GM21526 (cell line): ENCODE measurements at regions not wholly inside any gene's neighbourhood (a gene's known extent, or its start where the extent isn't known, plus 50 kb on each side); places are given as distances from the start of the nearest gene placed in this dataset.
"Not testable (repeated sequence)": the region's sequence is repeated elsewhere in the genome, so short reads cannot be mapped to it uniquely, and the experiment has no call there.

Experiments used
- ATAC-seq: cut with Tn5 transposase; IDR thresholded peaks from one replicate; pipeline ENCODE4 v1.9.1; 2021; ENCODE audit warnings: moderate library complexity; ENCODE audit not compliant: unreplicated experiment, low FRiP score

DNA sequence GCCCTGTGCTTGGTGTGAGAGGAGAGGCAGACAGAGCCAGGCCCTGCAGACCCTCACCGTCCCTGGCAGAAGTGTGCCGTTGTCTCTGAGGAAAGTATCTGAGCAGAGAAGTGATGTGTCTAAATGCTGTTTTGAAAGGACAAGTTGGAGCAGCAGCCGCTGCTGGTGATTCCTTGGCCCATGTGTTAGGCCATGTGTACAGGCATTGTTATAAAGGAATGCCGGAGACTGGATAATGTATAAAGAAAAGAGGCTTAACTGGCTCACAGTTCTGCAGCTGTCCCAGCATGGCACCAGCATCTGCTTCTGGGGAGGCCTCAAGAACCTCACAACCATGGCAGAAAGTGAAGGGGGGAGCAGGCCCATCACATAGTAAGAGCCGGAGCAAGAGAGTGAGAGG is 334.6 kb upstream of the ATP10A start:
- no peak for ATAC-seq

DNA sequence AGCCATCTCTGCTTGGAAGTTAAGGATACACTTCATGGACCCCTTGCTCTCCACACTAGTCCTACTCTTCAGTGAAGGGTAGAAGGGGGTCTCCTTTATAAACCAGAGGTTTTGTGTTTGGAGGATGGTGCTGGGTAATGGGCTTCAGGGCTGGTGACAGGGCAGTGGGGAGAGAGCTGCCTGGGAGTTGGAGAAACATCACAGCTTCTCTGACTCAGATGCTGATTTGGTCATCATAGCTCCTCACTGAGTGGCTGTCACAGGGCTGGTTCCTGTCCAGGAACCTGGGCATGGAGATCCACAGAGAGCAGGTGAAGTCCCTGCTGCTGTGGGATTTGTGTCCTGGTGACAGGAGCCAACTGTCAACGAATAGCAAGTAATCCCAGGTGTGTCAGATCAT is 333.9 kb upstream of the ATP10A start:
- ATAC-seq, result no peak

DNA sequence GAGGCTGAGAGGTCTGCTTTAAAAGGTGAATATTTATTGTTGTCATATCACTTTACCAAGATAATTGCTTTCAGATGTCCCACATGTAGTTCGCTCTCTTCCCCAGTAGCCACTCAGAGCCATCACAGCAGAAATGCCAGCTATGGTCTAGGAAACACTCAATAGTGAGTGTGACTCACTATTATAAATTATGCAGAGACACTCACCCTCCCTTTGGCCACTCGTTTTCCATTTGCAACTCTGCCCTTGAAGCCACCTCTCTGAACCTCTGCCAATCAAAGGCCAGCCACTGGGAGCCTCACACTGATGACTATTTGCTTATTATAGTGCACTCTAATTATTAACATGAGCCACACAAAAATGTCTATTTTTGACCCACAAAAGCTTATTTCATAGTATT is 328.1 kb upstream of the ATP10A start:
- ATAC-seq, result no peak

DNA sequence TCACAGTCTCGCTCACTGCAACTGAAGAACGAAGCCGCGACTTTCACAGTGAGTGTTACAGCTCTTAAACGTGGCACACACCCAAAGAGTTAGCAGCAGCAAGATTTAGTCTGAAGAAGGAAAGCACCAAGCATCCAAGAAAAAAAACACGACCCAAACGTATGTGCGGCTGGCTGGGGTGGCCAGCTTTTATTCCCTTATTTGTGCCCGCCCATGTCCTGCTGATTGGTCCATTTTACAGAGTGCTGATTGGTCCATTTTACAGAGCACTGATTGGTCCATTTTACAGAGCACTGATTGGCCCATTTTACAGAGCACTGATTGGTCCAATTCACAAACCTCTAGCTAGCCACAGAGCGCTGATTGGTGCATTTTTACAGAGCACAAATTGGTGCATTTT is 323.0 kb upstream of the ATP10A start:
- ATAC-seq, result not testable (repeated sequence)

DNA sequence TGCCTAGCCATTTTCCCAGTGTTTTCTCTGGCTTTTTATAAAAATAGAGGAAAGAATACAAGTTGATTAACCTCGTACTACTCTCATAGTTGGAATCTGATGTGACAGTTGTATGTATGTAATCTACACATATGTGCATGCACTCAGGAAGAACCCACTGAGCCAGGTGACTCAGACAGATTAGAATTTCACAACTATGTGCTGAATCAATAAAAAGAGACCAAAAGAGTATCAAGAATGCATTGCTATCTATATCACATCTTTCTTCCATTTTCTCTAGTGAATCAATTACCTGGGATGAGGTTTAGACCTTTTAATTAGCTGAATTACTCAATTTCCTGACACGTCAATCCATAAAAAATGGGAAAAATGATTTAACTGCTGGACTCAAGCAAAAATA is 319.3 kb upstream of the ATP10A start:
- no peak for ATAC-seq

DNA sequence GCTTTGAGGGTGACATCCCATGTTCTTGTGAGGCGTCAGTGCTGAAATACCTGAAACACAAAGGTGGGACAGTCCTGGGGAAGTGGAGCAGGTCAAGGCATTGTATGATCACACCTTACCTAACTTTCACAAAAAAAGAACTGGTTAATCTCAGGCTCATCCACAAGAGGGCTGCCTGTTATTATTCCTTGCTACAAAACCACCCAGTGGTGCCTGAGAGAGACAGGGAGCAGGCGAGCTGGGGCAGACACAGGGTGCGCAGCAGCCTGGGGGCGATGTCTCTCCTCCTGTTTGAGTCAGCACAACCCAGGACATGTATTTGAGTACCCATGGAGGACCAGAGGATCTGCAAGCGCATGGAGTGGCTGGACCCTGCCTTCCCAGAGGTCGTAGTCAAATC is 316.8 kb upstream of the ATP10A start:
- no peak for ATAC-seq

DNA sequence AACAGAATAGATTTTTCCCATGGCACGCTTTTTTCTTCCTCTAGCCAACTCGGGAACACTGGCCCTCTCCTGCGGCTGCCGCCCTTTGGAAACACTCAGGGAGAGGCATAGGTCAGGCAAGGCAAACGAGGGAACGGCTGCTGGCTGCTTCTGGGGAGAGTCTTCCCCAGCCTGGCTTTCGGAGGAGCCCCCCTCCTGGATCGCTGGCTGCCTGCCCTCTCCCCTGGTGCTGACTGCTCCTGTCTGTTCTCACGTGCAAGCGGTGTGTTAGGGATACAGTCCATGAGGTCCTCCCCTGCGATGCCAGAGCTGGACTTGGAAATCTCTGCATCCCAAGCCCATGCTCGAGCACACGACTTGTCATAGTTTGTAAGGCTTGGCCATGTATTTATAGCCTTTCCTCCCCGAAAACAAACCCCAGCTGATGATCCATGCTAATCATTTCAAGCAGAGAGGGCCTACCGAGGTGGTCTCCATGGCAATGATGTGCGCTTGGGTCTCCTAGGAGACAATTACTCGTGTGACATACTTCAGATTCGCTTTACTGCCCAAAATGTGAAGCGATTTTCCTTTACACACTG is 315.6 kb upstream of the ATP10A start:
- ATAC-seq, result no peak

DNA sequence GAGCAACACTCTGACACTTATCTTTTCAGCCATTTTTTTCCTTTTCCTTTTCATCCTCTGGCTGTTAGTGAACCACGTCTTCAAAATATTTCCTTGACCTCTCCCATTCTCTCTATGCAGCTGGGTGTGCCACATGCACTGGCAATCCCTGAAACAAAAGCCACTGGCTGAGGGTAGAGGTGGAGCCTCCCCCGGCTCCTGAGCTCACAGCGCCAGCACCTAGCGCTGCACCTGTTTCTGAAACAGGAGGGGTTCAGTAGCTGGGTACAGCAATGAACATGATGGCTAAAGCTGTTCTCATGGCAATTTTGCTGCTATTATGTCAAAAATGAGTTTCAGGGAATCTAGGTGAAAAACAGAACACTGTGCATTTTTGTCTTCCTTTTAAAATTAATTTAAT is 314.7 kb upstream of the ATP10A start:
- no peak for ATAC-seq

DNA sequence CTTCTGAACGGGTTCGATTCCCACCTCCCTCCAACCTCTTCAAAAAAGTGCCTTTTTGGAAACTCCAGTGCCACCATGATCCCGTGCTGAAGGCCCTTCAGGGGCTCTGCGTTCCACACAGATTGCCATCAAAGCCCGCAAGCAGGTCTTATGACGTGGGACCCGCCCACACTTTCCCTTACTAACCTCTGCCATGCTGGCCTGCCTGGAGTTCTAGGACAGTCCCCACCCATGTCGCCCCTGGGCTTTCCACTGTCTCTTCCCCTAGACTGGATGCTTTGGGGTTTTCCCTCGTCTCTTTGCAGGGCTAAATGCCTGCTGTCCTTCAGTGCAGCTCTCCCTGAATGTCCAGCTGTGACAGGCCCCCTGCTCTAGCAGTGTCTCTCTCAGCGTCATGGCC is 313.7 kb upstream of the ATP10A start:
- ATAC-seq, result no peak

DNA sequence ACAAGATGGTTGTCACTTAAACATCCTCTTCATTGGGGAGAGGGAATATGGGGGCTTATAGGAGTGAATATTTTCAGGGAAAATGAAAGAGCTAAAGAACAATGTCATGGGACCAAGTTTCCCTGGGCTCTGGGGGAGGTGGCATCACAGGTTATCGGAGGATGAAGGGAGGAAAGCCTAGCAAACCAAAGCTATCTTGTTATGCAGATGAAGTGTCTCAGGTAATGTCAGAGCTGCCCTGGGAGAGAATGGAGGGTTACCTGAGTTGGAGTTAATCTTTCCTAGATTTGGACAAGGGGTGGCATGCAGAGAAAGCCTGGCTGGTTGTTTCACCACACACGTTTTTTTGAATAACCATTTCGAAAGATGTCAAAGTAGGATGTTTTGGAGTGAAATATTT is 308.1 kb upstream of the ATP10A start:
- ATAC-seq, result no peak

DNA sequence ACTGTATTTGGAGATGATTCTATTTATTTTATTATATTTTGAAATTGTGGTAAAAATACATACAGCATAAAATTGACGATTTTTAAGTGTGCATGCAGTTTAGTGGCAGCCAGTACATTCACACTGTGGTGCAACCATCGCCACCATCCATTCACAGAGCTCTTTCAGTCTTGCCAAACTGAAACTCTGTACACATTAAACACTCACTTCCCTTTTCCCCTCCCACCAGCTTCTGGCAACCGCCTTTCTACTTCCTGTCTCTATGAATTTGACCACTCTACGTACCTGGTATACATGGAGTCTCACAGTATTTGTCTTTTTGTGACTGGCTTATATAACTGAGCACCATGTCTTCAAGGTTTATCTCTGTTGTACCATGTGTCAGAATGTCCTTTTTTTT is 303.3 kb upstream of the ATP10A start:
- ATAC-seq, result no peak

DNA sequence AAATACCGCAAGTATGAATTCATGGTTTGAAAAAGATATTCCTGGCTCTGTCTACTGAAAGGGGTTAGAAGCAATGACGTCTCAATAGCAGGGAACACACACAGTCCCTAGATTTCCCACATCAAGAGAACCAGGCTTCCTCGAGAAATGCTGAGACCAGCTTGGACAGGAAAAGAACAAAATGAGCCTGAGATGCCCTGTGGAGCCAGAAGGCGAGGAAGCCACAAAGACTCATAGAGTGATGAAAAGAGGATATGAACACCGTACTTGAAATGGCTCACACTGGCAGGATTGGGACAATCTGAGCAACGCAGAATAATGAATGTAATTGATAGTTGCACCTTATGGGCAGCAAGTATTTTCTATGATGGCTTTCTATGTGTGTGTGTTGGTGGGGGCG is 302.4 kb upstream of the ATP10A start:
- ATAC-seq, result no peak

DNA sequence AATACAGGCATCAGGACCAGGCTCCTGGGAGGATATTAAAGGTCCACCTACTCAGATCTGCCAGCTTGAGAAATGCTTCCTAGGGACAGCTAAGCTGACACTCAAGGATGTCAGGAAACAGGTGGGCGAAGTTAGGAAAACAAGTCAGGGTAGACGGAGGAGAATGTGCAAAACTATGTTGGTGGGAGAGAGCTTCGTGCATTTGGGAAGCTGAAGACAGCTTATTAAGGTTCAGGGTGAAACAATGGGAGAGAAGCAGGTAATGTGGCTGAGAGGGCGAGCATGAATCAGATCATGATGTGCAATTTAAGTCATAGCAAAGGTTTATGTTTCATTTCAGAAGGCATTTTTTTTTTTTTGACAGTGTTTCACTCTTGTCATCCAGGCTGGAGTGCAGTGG is 297.2 kb upstream of the ATP10A start:
- no peak for ATAC-seq

DNA sequence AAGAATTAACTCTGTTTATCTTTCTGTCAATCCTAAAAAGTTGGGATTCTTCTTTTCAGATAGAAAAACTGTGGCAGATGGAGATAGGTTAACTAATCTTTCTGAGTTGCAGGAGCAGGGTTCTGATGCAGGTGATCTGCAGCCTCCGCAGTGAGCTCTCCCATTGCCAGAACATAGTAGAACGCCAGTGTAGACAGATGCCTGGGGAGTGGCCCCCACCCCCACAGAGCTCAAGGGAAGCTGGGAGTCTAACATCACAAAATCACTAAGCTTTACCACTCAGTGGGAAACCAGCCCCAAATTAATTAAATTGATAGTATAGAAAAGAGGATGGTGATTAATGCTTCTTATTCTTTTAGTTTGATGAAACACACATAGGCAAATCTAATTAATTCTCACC is 295.0 kb upstream of the ATP10A start:
- no peak for ATAC-seq

DNA sequence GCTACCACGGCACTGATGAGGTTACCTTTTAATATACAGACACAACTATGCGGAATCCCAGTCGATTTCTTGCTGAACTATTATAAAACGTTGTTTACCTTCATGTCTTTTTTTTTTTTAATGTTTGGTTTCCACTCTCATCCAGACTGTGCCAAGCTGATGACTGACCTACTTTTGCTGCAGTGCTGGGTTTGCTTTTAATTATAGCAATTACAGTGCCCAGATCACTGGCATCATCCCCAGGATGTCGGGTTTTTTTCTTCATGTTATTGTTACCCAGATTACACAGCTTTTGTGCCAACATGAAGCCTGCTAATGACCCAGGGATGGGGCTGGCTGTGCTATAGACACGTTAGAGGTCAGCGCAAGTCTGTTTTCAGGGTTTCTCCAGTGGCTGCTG is 294.0 kb upstream of the ATP10A start:
- no peak for ATAC-seq

DNA sequence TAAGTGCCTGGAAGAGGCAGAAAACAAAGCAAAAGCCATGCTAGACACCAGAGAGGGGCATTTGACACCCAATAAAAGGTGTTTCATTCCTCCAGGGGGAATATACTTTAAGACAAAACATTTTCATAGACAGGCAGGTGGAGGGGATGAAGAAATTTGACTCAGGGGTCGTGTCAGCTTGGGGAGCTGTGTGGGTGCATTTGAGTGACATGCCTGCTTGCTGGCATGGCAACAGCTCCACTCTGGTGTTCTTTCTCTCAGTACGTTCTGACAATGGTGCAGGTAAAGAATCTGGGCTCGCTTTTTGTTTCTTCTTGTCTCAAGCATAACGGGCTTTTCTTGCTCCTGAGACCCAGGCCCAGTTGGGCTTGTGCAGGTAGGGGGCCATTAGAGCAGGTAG is 292.9 kb upstream of the ATP10A start:
- no peak for ATAC-seq

DNA sequence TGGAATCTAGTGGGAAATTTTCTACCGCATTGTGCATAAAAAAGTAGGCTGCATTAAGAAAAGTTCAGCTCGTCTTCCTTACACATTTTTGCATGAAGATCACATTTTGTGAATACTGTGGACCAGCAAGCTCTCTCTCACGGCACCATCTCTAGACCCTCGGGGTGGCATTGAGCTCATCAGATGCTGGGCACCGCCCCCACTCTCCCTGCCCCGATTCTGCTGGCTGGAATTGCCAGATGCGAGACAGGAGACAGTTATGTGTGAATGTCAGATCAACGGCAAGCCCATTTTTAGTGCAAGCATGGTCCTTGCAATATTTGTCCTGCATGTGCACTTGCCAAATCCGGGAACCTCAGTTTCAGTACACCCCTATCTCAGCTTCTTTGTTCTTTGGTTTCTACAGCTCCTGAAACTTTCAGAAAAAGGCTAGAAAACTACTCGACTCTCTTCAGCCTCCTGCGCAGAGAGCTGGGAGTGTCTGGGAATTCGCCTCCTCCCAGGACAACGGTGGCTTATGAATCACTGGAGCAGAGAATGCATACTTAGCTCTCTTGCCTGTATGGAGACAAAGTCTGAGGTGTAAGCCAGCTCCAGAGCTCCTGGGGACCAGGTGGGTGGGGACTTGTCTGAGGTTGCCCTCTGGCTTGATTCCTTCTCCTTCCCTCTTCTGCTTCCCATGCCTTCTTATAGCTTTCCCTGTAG is 285.2 kb upstream of the ATP10A start:
- no peak for ATAC-seq

DNA sequence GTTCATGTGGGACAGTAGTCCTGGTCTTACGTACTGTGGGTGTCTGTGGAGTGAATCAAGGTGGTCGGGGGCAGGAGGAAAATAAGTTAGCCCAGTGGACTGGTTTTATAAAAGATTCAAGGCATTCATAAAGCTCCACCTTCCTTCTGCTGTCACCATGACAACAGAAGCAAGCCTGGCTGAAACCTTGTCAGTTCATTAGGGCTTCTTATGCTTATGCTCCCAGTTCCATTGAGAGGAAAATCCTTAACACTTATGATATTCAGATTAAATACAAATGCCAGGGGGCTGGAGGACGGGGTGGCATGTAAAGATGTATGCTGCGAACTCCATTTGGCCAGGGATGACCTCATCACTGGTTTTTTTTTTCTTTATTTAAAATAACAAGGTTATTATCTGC is 283.1 kb upstream of the ATP10A start:
- no peak for ATAC-seq

DNA sequence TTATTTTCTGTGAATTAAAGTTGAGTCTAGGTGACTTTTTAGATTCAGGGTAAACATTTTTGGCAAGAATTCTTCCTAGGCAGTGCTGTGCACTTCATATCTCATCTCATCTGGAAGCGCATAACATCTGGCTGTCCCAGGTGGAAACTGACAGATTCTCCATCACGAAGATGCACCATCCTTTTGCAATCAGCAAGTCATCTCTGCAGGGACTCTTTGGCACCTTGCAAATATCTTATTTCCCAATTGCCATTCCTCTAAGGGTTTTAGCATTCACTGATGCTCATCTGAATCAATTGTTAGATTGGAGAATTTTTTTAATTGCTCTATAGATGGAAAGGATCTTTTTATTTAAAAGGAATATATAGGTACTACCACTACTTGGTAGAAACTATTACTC is 282.7 kb upstream of the ATP10A start:
- no peak for ATAC-seq

DNA sequence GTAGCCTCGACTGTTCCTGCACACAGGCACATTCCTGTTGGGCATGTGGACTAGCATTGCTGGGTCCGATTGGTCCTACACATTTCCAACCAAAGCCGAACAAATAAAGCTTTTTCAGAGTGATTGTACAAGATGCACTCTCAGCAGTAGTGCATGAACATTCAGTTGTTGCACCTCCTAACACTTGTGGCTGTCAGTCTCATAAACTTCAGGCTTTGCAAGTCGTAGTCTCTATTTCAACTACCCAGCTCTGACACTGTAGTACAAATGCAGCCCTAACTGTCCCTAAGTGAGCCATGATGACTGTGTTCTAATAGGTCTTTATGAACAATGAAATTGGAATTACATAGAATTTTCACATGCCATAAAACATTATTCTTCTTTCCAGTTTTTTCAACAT is 281.7 kb upstream of the ATP10A start:
- ATAC-seq, result no peak

DNA sequence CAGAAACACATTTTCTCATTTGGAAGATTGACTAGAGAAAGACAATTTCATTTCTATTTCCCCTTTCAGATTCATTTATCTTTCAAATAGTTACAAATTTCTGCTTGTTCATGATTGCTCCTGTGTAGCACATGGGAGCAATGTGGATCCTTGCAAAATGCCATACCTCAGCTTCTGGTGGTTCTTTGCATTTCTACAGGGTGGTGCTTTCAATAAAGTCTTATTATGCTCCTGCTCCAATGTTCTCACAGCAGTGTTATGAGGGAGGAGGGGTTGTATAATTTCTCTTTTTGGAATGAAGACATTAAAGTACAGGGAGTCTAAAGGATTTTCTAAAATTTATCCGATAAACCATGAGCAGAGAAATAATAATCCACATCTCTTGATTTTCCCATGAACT is 280.1 kb upstream of the ATP10A start:
- no peak for ATAC-seq

DNA sequence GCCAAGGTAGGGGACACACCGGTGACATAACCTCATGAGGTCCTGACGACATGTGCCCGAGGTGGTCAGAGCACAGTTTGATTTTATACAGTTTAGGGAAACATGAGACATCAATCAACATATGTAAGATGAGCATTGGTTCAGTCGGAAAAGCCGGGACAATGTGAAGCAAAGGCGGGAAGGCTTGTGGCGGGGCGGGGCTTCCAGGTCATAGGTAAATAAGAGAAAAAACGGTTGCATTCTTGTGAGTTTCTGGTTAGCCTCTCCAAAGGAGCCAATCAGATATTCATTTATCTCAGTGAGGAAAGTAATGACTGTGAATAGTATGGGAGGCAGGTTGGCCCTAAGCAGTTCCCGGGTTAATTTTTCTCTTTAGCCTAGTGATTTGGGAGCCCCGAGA is 271.7 kb upstream of the ATP10A start:
- ATAC-seq, result no peak

DNA sequence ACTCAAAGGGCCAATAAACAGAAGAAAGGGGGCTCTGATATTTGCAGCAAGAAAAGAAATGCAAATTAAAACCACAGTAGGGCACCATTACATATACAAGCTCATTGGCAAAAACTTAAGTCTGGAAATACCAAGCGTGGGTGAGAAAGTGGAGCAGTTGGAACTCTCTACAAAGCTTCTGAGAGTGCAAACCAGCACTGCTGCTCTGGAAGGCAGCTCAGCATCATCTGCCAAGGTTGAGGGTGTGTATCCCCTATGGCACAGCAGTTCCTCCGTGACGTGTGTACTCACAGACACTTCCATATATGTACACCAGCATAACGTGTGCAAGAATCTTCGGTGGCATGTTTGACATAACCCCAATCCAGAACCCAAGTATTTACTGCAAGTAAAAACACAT is 271.0 kb upstream of the ATP10A start:
- no peak for ATAC-seq
